ENCODE measurements at regions not wholly inside any gene's neighbourhood (a gene's known extent, or its start where the extent isn't known, plus 50 kb on each side); places are given as distances from the start of the nearest gene placed in this dataset.

DNA sequence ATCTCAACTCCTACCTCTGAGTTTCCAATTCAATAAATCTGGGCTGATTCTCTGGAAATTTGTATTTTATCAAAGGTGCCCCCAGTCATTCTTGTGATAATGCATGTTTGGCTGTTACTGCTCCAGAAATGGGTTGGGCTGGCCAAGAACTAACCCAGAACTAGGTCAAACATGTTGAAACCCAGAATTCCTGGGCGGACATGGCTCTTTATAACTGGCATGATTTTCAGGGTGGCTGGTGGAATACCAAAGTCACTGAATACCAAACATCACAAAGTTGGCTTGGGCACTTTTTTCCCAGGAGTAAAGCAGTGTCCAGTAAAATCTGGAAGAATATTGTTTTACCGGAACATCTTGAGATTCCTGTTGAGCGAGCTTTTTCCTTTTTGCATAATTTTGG is 89.4 kb upstream of the S1PR1 start:
- TF ChIP-seq, protein P1, sequence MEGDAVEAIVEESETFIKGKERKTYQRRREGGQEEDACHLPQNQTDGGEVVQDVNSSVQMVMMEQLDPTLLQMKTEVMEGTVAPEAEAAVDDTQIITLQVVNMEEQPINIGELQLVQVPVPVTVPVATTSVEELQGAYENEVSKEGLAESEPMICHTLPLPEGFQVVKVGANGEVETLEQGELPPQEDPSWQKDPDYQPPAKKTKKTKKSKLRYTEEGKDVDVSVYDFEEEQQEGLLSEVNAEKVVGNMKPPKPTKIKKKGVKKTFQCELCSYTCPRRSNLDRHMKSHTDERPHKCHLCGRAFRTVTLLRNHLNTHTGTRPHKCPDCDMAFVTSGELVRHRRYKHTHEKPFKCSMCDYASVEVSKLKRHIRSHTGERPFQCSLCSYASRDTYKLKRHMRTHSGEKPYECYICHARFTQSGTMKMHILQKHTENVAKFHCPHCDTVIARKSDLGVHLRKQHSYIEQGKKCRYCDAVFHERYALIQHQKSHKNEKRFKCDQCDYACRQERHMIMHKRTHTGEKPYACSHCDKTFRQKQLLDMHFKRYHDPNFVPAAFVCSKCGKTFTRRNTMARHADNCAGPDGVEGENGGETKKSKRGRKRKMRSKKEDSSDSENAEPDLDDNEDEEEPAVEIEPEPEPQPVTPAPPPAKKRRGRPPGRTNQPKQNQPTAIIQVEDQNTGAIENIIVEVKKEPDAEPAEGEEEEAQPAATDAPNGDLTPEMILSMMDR (IDR thresholded peaks at IDR 0.05; ENCODE audit: poor library complexity): no peak
- TF ChIP-seq EZH2phosphoT487 (IDR thresholded peaks at IDR 0.05; ENCODE audit: low read depth, severe bottlenecking, unreplicated experiment) (no peak), EZH2 (IDR thresholded peaks at IDR 0.05; ENCODE audit: borderline replicate concordance) (no peak)
